OCI-LY3 (cell line): ENCODE measurements at regions not wholly inside any gene's neighbourhood (a gene's known extent, or its start where the extent isn't known, plus 50 kb on each side); places are given as distances from the start of the nearest gene placed in this dataset.

Experiments
- H2AFZ ChIP-seq: fragments of 200-600, 300-600 bp; shearing (Covaris generic); 2 replicates; pipeline ENCODE4 v1.6.0; 2014; ENCODE audit warnings: antibody characterized with exemption, low read depth, low read length
- H3K27ac ChIP-seq: fragments of 200-600, 300-600 bp; sonication (generic); 2 replicates; pipeline ENCODE4 v1.5.1; 2014; ENCODE audit warnings: mild to moderate bottlenecking, low read length, moderate library complexity, mixed read lengths
- H3K27me3 ChIP-seq: fragments of 200-600, 300-600 bp; sonication (generic); 2 replicates; pipeline ENCODE4 v1.6.1; 2014; ENCODE audit warnings: low read depth, low read length, mixed read lengths
- H3K36me3 ChIP-seq: fragments of 200-600, 300-600 bp; sonication (generic); replicated peaks from 2 replicates; pipeline ENCODE3; 2014; ENCODE audit warnings: low read depth, low read length, mixed read lengths
- H3K4me1 ChIP-seq: fragments of 300-600, 200-600 bp; sonication (generic); 2 replicates; pipeline ENCODE4 v1.6.1; 2014; ENCODE audit warnings: low read length, mixed read lengths
- H3K4me2 ChIP-seq: fragments of 200-600, 300-600 bp; sonication (generic); 2 replicates; pipeline ENCODE4 v1.6.1; 2014; ENCODE audit warnings: low read length, mixed read lengths
- H3K4me3 ChIP-seq: fragments of 300-600, 200-600 bp; sonication (generic); 2 replicates; pipeline ENCODE4 v1.5.1; 2014; ENCODE audit warnings: antibody characterized with exemption, mild to moderate bottlenecking, low read length, moderate library complexity
- H3K79me2 ChIP-seq: fragments of 300-600, 200-600 bp; shearing (Covaris generic); 2 replicates; pipeline ENCODE4 v1.6.1; 2014; ENCODE audit warnings: mild to moderate bottlenecking, low read length, mixed read lengths
- H3K9ac ChIP-seq: fragments of 300-600, 200-600 bp; shearing (Covaris generic); 2 replicates; pipeline ENCODE4 v1.6.0; 2014; ENCODE audit warnings: mild to moderate bottlenecking, low read length, moderate library complexity
- H3K9me3 ChIP-seq: fragments of 200-600, 300-600 bp; shearing (Covaris generic); 2 replicates; pipeline ENCODE4 v1.6.1; 2014; ENCODE audit warnings: low read length, mixed read lengths; ENCODE audit not compliant: insufficient read depth
- H4K20me1 ChIP-seq: fragments of 200-600, 300-600 bp; sonication (generic); 2 replicates; pipeline ENCODE4 v1.6.1; 2016; ENCODE audit warnings: low read length, mixed read lengths; ENCODE audit not compliant: insufficient read depth
- EZH2phosphoT487 ChIP-seq: fragments of 200-600 bp; shearing (Covaris generic); IDR thresholded peaks from 2 replicates; pipeline ENCODE4 v1.6.1; 2018; ENCODE audit warnings: antibody characterized with exemption, mixed run types, low read depth
- TF ChIP-seq, protein P1 (sequence below): fragments of 200-600, 300-600 bp; sonication (generic); IDR thresholded peaks from 2 replicates; pipeline ENCODE4 v1.5.1; 2014; ENCODE audit warnings: antibody characterized with exemption, low read length, low read depth

- Histone ChIP-seq H3K9ac (no peak overlapping the region), H3K4me1 (no peaks in the 10 kb centered on the region), H3K9me3 (no peaks in the 10 kb centered on the region), H2AFZ (no peak overlapping the region), H3K27ac (no peak overlapping the region), H3K36me3 (no peaks in the 10 kb centered on the region), H3K27me3 (no peaks in the 10 kb centered on the region; the same call in 1 of the 2 replicates), H4K20me1 (no peaks in the 10 kb centered on the region), H3K79me2 (no peaks in the 10 kb centered on the region), H3K4me2 (no peak overlapping the region), H3K4me3 (no peak overlapping the region)
- TF ChIP-seq, protein P1, sequence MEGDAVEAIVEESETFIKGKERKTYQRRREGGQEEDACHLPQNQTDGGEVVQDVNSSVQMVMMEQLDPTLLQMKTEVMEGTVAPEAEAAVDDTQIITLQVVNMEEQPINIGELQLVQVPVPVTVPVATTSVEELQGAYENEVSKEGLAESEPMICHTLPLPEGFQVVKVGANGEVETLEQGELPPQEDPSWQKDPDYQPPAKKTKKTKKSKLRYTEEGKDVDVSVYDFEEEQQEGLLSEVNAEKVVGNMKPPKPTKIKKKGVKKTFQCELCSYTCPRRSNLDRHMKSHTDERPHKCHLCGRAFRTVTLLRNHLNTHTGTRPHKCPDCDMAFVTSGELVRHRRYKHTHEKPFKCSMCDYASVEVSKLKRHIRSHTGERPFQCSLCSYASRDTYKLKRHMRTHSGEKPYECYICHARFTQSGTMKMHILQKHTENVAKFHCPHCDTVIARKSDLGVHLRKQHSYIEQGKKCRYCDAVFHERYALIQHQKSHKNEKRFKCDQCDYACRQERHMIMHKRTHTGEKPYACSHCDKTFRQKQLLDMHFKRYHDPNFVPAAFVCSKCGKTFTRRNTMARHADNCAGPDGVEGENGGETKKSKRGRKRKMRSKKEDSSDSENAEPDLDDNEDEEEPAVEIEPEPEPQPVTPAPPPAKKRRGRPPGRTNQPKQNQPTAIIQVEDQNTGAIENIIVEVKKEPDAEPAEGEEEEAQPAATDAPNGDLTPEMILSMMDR: no peak
- TF ChIP-seq EZH2phosphoT487: no peak
Observed at GRCh38 chr5:155125551-155126095, 112.1 kb downstream of the KIF4B start.

- Histone ChIP-seq H3K9me3 (no peaks in the 10 kb centered on the region), H3K36me3 (no peaks in the 10 kb centered on the region), H3K9ac (no peak overlapping the region), H3K4me1 (no peaks in the 10 kb centered on the region), H3K4me2 (no peak overlapping the region), H3K4me3 (no peak overlapping the region), H4K20me1 (no peaks in the 10 kb centered on the region), H3K79me2 (no peaks in the 10 kb centered on the region), H3K27me3 (no peaks in the 10 kb centered on the region; the same call in 1 of the 2 replicates), H3K27ac (no peak overlapping the region), H2AFZ (no peak overlapping the region)
- TF ChIP-seq, protein P1: no peak
- TF ChIP-seq EZH2phosphoT487: no peak
Observed at GRCh38 chr5:155126573-155126972, 113.0 kb downstream of the KIF4B start.

- TF ChIP-seq, protein P1: no peak
- TF ChIP-seq EZH2phosphoT487: no peak
- Histone ChIP-seq H3K36me3 (no peaks in the 10 kb centered on the region), H3K4me1 (no peaks in the 10 kb centered on the region), H3K27me3 (no peaks in the 10 kb centered on the region; the same call in 1 of the 2 replicates), H2AFZ (no peak overlapping the region), H4K20me1 (no peaks in the 10 kb centered on the region), H3K4me3 (no peak overlapping the region), H3K9ac (no peak overlapping the region), H3K4me2 (no peak overlapping the region), H3K79me2 (no peaks in the 10 kb centered on the region), H3K9me3 (no peaks in the 10 kb centered on the region), H3K27ac (no peak overlapping the region)
Observed at GRCh38 chr5:155127552-155127951, 114.0 kb downstream of the KIF4B start.

GRCh38 chr5:155128786-155129512 lies 115.4 kb downstream of the KIF4B start:
- H3K4me1 ChIP-seq: no peaks in the 10 kb centered on the region
- H3K4me2 ChIP-seq: no peak overlapping the region
- H3K9me3 ChIP-seq: no peaks in the 10 kb centered on the region
- no peaks in the 10 kb centered on the region for H3K36me3 ChIP-seq
- H3K27ac ChIP-seq: no peak overlapping the region
- TF ChIP-seq EZH2phosphoT487: no peak
- TF ChIP-seq, protein P1: no peak
- no peaks in the 10 kb centered on the region for H4K20me1 ChIP-seq
- no peaks in the 10 kb centered on the region; the same call in 1 of the 2 replicates for H3K27me3 ChIP-seq
- H3K9ac ChIP-seq: no peak overlapping the region
- H3K4me3 ChIP-seq: no peak overlapping the region
- H3K79me2 ChIP-seq: no peaks in the 10 kb centered on the region
- no peak overlapping the region for H2AFZ ChIP-seq
